Tibial artery (tissue), 4 donors: ENCODE measurements at regions not wholly inside any gene's neighbourhood (a gene's known extent, or its start where the extent isn't known, plus 50 kb on each side); places are given as distances from the start of the nearest gene placed in this dataset.

Source experiments
- DNase-seq, 2 donors: peaks; one replicate each; pipeline ENCODE4 v3.0.0-alpha.2; 2019
- H3K27ac ChIP-seq, 2 donors: fragments of 200-600 bp; sonication (generic) in 1 of 2; 1 replicate in 1 of 2; 2 replicates in 1 of 2; pipeline ENCODE4 v1.5.1; 2018 to 2019; ENCODE audit warnings: mild to moderate bottlenecking in 1 of 2
- H3K27me3 ChIP-seq, 2 donors: fragments of 200-600 bp; sonication (generic) in 1 of 2; one replicate each; pipeline versions ENCODE4 v1.5.1 to v1.6.0; 2016 to 2019
- H3K36me3 ChIP-seq, 3 donors: fragments of 200-600 bp; sonication (generic) in 2 of 3; one replicate each; pipeline ENCODE4 v1.5.1; 2016 to 2019; ENCODE audit warnings: mild to moderate bottlenecking in 2 of 3
- H3K4me1 ChIP-seq, 4 donors: fragments of 200-600 bp; sonication (generic) in 2 of 4; 1 replicate in 3 of 4; 2 replicates in 1 of 4; pipeline ENCODE4 v1.5.1; 2016 to 2019
- H3K4me3 ChIP-seq, 2 donors: fragments of 200-600 bp; sonication (generic) in 1 of 2; 1 replicate in 1 of 2; 2 replicates in 1 of 2; pipeline ENCODE4 v1.5.1; 2018 to 2019; ENCODE audit warnings: mild to moderate bottlenecking in 2 of 2
- H3K9me3 ChIP-seq, 3 donors: fragments of 200-600 bp; sonication (generic) in 1 of 3; one replicate each; pipeline ENCODE4 v1.5.1; 2016 to 2019
- intact Hi-C: fragments of 100-400 bp; cut with DNase I; formaldehyde crosslinking; loops from one replicate; pipeline ENCODE4 v1.15.0; 2023; ENCODE audit warnings: low total_unique reads
- TF ChIP-seq, protein P1 (sequence below), 2 experiments: fragments of 200-600 bp in 1 of 2; fragments of 450-650 bp in 1 of 2; IDR thresholded peaks; one replicate each; pipeline ENCODE4 v1.5.1; 2017 to 2019; ENCODE audit warnings: antibody characterized with exemption in 2 of 2, mild to moderate bottlenecking in 1 of 2, moderate library complexity in 1 of 2

DNA sequence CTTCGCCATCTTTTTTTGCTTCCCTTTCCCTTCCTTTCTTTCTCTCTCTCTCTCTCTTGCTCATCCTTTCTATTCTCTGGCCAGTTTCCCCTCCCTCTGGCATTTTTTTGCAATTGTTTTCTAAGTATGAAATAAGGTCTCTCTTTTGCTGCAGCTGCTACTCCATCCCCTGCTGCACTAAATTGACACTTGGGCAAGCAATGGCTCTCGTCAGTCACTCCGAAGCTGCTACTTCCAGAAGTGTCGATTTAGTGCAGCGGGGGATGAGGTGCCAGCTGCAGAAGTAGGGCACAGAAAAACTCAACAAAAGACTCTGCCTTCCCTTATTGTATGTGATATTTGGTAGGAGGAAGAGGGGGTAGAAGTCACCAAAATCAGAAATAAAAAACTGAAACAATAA is 642.3 kb downstream of the RWDD3 start:
- Histone ChIP-seq H3K4me3 (no peak overlapping the region), H3K27me3 (no peaks in the 10 kb centered on the region), H3K4me1 (no peaks in the 10 kb centered on the region), H3K27ac (no peak overlapping the region), H3K9me3 (no peaks in the 10 kb centered on the region), H3K36me3 (no peaks in the 10 kb centered on the region)
- TF ChIP-seq, protein P1, sequence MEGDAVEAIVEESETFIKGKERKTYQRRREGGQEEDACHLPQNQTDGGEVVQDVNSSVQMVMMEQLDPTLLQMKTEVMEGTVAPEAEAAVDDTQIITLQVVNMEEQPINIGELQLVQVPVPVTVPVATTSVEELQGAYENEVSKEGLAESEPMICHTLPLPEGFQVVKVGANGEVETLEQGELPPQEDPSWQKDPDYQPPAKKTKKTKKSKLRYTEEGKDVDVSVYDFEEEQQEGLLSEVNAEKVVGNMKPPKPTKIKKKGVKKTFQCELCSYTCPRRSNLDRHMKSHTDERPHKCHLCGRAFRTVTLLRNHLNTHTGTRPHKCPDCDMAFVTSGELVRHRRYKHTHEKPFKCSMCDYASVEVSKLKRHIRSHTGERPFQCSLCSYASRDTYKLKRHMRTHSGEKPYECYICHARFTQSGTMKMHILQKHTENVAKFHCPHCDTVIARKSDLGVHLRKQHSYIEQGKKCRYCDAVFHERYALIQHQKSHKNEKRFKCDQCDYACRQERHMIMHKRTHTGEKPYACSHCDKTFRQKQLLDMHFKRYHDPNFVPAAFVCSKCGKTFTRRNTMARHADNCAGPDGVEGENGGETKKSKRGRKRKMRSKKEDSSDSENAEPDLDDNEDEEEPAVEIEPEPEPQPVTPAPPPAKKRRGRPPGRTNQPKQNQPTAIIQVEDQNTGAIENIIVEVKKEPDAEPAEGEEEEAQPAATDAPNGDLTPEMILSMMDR (IDR thresholded peaks at IDR 0.05): no peak
- DNase-seq: no peak
- intact Hi-C loops: no loop called here

DNA sequence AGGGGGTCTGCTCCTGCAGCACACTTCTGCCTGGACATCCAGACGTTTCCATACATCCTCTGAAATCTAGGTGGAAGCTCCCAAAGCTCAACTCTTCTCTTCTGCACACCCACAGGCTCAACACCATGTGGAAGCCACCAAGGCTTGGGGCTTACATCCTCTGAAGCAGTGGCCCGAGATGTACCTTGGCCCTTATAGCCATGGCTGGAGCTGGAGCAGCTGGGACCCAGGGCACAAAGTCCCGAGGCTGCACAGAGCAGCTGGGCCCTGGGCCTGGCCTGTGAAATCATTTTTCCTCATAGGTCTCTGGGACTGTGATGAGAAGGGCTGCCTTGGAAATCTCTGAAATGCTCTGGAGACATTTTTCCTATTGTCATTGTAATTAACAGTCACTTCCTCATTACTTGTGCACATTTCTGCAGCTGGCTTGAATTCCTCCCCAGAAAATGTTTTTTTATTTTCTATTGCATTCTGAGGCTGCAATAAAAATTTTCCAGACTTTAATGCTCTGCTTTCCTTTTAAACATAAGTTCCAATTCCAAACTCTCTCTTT is 645.6 kb downstream of the RWDD3 start:
- no peaks in the 10 kb centered on the region for H3K9me3 ChIP-seq
- no peaks in the 10 kb centered on the region for H3K36me3 ChIP-seq
- TF ChIP-seq, protein P1 (IDR thresholded peaks at IDR 0.05): no peak
- DNase-seq: no peak
- no peaks in the 10 kb centered on the region for H3K27me3 ChIP-seq
- H3K4me1 ChIP-seq: no peaks in the 10 kb centered on the region
- H3K27ac ChIP-seq: no peak overlapping the region
- H3K4me3 ChIP-seq: no peak overlapping the region
- intact Hi-C loops: no loop called here

DNA sequence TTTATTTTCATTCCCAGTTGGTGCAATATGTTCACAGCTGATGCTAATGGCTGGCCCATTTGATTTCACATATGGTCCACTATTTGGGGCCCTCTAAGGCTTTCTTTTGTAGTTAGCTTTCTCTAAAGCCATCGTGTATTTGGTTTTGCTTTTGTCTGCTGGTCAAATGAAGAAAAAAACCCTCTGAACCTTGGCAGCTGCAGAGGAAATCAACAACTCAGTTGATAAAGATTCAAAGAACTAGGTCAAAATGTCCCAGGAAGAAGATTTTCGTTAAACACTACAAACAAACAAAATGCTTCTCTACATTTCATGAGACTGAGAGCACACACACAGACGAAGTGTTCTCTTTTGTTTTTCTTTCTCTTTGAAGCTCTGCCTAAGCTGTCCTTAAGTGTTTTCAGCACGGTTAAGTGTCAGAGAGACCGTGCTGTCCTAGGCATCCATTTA is 655.0 kb downstream of the RWDD3 start:
- Histone ChIP-seq H3K9me3 (no peaks in the 10 kb centered on the region), H3K27ac (no peak overlapping the region), H3K4me1 (no peaks in the 10 kb centered on the region), H3K27me3 (no peaks in the 10 kb centered on the region), H3K4me3 (peak overlapping the region in 1 of 2 donors; percentile 12), H3K36me3 (no peaks in the 10 kb centered on the region)
- intact Hi-C loops: no loop called here
- no peak for DNase-seq
- TF ChIP-seq, protein P1 (IDR thresholded peaks at IDR 0.05): no peak

DNA sequence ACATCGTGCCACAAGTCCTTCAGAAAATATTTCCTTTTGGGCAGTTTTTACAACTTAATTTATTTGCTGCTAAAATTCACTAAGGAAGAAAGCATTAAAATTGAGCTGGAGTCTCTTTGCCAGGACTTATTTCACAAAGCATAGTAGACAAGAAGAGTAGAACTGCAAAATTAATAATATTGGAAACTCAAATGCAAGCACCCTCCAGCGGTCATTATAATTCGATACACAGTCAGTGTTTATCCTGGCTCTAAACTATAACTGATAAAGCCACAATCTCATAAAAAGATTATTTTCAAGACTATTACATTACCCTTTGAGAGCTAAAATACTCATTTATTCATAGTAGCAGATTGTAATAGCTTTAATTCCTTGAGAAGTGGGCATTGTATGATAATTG is 655.4 kb downstream of the RWDD3 start:
- no peaks in the 10 kb centered on the region for H3K4me1 ChIP-seq
- DNase-seq: no peak
- H3K36me3 ChIP-seq: no peaks in the 10 kb centered on the region
- TF ChIP-seq, protein P1 (IDR thresholded peaks at IDR 0.05): no peak
- no peak overlapping the region for H3K27ac ChIP-seq
- no peaks in the 10 kb centered on the region for H3K9me3 ChIP-seq
- peak overlapping the region in 1 of 2 donors; percentile 12 for H3K4me3 ChIP-seq
- intact Hi-C loops: no loop called here
- no peaks in the 10 kb centered on the region for H3K27me3 ChIP-seq

DNA sequence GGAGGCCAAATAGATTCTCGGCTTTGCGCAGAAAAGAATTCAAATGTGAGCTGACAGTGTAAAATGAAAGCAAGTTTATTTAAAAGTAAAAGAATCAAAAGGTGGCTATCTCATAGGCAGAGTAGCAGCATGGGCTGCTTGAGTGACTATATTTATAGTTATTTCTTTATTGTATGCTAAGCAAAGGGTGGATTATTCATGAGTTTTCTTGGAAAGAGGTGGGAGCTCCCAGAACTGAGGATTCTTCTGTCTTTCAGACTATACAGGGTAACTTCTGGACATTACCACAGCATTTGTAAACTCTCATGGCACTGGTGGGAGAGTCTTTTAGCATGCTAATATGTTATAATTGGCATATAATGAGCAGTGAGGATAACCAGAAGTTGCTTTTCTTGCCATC is 659.9 kb downstream of the RWDD3 start:
- no peaks in the 10 kb centered on the region for H3K9me3 ChIP-seq
- H3K4me1 ChIP-seq: no peaks in the 10 kb centered on the region

More for the DNA sequence above, 659.9 kb downstream of the RWDD3 start:
- H3K36me3 ChIP-seq: no peaks in the 10 kb centered on the region
- no peak overlapping the region for H3K27ac ChIP-seq
- no peak for DNase-seq
- H3K4me3 ChIP-seq: no peak overlapping the region
- no peaks in the 10 kb centered on the region for H3K27me3 ChIP-seq
- intact Hi-C loops: no loop called here
- TF ChIP-seq, protein P1 (IDR thresholded peaks at IDR 0.05): no peak
